Testis (tissue), 2 donors: ENCODE measurements at regions not wholly inside any gene's neighbourhood (a gene's known extent, or its start where the extent isn't known, plus 50 kb on each side); places are given as distances from the start of the nearest gene placed in this dataset.

Experiments
- POLR2A ChIP-seq: fragments of 450-650 bp; IDR thresholded peaks from one replicate; pipeline ENCODE4 v1.6.1; 2017; ENCODE audit warnings: antibody characterized with exemption, mild to moderate bottlenecking, moderate library complexity
- TF ChIP-seq, protein P1 (sequence below), 3 experiments: fragments of 450-650 bp in 2 of 3; fragments of 200-600 bp in 1 of 3; sonication (generic) in 1 of 3; IDR thresholded peaks; one replicate each; pipeline ENCODE4 v1.5.1; 2016 to 2019; ENCODE audit warnings: antibody characterized with exemption in 3 of 3, mild to moderate bottlenecking in 2 of 3, moderate library complexity in 1 of 3

DNA sequence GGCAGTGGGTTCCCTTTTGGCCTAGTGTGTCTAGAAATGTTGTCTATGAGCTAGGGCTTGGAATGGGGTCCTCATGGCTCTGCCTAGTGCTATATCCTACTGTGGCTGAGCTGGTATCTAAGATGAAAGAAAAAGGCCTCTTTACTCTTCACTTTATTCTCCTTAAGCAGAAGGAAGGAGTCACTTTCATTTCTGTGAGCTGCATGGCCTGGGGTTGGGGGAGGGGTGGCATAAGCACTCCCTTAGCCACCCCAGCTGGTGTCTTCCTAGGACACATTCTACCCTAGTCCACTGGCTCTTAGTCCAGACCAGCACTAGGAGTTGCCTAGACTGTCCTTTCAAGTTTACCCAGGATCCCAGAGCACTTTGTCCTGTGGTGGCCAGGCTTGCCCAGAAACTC is 1148.9 kb upstream of the CNTN5 start:
- TF ChIP-seq, protein P1, sequence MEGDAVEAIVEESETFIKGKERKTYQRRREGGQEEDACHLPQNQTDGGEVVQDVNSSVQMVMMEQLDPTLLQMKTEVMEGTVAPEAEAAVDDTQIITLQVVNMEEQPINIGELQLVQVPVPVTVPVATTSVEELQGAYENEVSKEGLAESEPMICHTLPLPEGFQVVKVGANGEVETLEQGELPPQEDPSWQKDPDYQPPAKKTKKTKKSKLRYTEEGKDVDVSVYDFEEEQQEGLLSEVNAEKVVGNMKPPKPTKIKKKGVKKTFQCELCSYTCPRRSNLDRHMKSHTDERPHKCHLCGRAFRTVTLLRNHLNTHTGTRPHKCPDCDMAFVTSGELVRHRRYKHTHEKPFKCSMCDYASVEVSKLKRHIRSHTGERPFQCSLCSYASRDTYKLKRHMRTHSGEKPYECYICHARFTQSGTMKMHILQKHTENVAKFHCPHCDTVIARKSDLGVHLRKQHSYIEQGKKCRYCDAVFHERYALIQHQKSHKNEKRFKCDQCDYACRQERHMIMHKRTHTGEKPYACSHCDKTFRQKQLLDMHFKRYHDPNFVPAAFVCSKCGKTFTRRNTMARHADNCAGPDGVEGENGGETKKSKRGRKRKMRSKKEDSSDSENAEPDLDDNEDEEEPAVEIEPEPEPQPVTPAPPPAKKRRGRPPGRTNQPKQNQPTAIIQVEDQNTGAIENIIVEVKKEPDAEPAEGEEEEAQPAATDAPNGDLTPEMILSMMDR (IDR thresholded peaks at IDR 0.05), result no peak
- no peak for TF ChIP-seq POLR2A
